ENCODE measurements at regions not wholly inside any gene's neighbourhood (a gene's known extent, or its start where the extent isn't known, plus 50 kb on each side); places are given as distances from the start of the nearest gene placed in this dataset.

DNA sequence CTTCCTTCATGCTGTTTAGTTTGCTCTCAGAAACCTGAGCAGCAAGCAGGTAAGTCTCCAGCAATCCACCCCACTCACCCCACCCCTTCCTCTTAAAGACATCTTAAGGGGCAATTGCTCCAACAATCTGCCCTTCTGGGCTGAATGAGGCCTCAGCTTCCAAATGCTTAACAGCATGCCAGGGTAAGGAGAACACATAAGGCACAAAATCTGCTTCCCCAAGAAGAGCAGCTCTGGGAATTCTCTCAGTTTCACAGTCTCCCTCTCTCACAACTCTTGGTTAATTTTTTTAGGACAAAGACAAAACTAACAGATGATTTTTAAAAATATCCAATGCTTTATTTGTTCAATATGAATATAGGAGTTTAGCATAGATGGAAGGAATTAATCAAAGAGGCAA lies 288.9 kb upstream of the CCDC196 start:
- DNase-seq (ENCODE audit: low spot score): no peak

DNA sequence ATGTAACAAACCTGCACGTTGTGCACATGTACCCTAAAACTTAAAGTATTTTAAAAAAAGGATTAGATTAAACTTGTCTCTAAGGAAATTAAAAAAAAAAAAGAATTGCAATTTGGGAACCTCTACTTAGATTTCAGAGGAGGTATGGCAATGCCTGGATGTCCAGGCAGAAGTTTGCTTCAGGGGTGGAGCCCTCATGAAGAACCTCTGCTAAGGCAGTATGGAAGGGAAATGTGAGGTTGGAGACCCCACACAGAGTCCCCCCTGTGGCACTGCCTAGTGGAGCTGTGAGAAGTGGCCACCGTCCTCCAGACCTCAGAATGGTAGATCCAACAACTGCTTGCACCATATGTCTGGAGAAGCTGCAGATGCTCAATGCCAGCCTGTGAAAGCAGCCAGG lies 279.6 kb upstream of the CCDC196 start:
- DNase-seq (ENCODE audit: low spot score): no peak

DNA sequence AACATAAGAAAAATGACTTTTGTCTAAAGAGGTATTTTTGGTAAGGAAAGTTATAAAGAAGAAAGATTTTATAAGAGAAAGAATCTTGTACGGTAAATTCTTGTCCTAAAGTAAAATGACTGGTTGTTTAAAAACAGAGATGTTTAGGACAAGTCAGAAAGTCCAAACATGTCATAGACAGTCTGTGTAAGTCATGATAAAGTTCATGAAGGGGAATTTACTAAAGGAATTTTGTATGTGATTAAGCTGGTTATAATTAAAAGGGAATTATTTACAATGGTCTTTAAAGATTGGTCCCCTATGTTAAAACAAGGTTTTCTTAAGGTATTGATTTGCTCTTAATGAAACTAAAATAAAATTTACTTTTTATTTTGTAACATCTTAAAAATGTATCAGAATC lies 269.4 kb upstream of the CCDC196 start:
- no peak for DNase-seq (ENCODE audit: low spot score)

DNA sequence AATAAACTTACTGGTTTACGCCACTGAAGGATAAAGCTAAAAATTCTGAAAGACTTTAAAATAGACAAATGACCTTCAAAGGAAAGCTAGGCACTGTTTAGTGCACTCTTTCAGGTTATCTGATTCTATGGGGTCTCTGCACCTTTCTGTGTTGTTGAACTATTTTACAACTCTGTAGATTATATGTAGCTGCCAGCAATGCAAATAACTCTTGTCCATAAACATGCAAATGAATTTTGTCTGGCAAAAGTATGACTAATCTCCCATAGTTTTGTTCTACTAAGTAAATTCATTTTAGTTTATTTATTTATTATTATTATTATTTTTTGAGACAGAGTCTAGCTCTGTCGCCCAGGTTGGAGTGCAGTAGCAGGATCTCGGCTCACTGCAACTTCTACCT lies 266.3 kb upstream of the CCDC196 start:
- no peak for DNase-seq (ENCODE audit: low spot score)

DNA sequence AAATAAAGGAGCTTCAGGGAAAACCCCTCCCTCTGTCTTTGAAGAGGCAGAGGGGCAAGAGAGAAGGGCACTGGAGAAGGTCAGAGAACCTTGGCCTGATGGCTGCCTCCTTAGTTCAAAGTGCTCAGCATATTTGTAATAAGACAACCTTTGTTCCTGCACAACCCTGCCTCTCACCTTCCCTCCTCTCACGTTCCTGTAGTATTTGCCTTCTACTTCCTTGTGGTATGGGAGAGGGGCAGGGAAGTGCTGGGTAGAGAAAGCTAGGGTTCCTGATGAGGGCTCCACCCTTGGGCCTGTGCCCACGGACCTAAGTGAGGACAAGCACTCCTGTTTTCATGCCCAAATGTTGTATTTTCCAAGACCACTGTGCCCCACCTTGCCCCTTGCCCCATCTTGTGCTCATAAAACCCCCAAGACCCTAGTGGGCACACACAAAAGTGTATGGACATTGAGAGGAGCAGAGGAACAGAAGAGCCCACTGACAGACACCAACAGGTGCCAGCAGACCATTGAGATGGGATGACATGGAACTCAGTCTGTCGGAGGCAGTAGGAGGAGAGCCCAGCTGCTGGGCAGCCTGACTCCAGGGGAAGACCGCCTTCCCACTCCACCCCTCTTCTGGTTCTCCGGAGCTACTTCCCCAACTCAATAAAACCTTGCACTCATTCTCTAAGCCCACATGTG lies 261.5 kb upstream of the CCDC196 start:
- no peak for DNase-seq (ENCODE audit: low spot score)

DNA sequence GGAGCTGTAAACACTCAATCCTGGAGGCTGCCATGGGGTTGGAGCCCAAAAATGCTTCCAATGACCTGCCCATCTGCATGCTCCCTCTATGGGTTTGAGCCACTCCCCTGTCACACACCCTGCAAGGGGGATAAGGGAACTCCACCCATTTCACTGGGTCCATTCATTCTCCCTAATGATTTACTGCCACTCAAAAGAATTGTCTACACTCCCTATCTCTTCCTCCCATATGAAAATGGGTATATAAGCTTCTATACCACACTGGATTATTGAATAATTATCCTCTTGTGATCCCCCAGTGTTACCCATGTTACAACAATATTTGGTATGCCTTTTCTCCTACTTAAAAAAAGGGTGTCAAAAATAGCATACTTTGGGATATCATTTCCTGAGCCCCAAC lies 260.8 kb upstream of the CCDC196 start:
- no peak for DNase-seq (ENCODE audit: low spot score)

DNA sequence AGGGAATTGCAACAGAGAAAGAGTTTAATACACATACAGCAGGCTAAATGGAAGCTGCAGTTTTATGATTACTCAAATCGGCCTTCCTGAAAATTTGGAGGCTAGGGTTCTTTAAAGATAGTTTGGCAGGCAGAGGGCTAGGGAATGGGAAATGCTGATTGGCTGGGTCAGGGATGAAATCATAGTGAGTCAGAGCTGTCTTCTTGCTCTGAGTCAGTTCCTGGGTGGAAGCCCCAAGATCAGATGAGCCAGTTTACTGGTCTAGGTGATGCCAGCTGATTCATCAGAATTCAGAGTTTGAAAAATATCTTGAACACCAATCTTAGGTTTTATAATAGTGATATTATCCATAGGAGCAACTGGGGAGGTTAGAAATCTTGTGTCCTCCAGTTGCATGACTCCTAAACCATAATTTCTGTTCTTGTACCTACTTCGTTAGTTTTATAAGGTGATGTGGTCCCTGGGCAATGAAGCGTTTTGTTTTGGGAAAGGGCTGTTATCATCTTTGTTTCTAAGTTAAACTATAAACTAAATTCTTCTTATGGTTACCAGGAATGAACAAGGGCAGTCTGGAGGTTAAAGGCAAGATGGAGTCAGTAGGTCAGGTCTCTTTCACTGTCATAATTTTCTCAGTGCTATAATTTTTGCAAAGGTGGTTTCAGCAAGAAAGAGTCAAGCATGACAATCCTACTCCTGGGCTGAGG lies 257.8 kb upstream of the CCDC196 start:
- DNase-seq (ENCODE audit: low spot score): no peak

DNA sequence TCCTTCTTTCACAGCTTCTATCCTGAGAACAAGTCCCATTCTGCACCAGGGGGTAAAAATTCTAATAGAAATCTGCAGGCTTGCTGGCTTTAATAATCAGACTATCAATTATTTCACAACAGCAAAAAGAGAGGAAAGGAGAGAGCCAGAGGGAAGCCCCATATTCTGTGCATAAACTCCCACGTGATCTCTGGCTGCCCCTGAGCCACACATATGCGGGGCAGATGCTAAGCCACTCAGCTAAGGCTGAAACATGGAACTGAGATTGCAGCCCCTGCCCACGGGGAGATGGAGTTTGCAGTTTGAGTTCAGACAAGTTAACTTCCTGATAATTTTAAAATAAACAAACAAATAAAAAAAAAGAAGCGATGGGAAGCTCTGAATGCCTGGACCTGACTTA lies 254.4 kb upstream of the CCDC196 start:
- no peak for DNase-seq (ENCODE audit: low spot score)

DNA sequence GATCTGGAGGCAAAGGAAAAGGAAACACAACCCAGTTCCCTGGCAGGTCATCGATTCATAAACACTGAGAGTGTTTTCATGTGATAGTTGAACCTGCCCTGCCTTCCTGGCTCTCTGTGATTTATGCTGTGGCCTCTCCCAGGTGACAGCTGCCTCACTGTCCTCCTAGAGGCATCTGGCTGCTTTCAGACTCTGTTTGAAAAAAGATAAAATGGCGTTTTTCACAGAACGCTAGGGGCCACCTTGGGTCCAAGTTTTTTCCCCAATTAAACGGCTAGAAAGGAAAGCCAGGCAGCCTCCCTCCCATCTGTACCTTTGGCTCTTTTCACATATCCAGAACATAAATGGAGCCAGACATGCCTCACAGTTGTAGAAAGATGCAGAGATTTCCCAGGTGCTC lies 252.6 kb upstream of the CCDC196 start:
- no peak for DNase-seq (ENCODE audit: low spot score)

DNA sequence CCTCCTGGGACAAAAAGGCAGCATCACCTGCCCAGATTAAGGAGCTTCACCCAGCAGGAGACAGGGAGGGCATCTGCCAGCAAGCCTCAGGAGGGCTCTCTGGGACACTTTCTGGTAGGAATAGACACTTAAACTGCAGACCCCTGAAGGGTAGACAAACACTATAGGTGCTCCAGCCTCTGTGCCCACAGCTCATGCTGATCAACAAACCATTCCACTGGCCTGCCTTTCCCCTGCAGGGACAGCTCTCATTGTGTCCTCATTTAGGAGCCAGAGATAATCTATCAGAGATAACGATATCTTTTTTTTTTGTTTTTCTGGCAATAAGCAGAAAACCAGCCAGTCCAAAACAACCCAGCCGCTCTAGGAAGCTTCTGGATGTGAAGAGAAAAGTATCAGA lies 251.8 kb upstream of the CCDC196 start:
- no peak for DNase-seq (ENCODE audit: low spot score)

DNA sequence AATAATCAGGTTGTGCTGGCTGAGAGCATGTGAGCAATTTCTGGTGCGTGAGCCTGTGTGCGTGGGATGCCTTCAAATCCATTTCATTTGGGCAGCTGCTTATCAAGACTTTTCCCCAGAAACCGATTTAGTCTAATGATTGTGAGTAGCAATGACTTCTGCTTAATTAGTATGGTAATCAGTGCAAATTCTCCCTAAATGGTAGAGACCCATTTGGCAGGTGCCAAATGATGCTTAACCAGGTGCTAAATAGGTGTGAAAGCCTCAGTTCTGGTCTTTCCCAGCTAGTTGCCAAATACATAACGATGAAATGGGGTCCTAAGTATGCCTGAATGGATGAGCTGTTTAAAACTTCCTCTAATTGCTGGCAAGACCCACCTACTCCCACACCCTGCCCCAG lies 248.4 kb upstream of the CCDC196 start:
- DNase-seq (ENCODE audit: low spot score): no peak

DNA sequence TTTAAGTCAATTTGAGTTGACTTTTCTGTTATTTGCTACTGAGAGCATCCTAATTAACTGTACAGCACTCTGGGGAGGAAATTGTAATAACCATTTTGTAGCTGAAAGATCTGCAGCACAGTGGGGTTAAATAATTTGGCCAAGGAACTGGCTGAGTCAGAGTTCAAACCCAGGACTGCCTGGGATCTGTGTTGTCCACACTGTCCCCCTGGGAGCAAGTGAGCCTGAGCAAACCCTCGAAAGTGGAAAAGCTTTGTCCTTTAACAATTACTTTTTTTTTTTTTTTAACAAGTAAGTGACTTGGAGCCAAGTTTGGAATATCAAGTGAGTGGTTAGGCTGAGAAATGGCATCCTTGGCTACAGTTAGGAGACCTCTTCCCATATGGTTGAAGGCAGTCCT lies 247.2 kb upstream of the CCDC196 start:
- no peak for DNase-seq (ENCODE audit: low spot score)

DNA sequence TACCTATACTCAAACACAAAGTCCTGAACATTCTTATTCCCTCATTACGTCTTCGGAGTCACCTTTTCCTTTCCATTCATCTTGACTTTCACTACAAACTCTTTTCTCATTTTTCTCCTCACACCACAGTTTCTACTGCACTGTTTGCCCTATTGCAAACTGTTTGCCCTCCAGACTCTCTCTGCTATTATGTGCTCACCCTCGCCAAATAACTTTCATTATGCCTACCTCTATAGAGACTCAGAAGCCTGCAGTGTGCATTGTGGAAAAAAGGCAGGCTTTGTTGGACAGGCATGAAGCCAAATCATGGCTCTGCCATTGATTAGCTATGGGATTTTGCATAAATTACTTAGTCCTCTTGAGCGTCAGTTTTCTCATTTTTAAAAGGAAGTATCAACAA lies 246.6 kb upstream of the CCDC196 start:
- DNase-seq (ENCODE audit: low spot score): no peak

DNA sequence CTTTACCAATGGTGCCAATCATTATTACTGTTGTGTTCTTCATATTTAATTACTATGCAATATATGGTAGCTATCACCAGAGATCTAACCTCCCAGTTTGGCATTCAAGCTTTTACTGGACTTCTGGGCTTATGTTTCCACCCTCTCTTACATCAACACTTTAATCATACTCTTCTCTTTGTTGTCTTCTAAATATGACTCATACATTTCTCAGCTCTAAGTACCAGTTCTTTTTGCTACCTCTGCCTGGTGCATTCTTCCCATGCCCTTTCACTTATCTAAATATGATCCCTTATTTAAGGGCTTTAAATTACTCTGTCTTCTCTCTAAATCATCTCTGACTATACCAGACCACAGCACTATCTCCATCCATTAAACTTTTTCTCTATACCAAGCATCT lies 246.1 kb upstream of the CCDC196 start:
- no peak for DNase-seq (ENCODE audit: low spot score)

DNA sequence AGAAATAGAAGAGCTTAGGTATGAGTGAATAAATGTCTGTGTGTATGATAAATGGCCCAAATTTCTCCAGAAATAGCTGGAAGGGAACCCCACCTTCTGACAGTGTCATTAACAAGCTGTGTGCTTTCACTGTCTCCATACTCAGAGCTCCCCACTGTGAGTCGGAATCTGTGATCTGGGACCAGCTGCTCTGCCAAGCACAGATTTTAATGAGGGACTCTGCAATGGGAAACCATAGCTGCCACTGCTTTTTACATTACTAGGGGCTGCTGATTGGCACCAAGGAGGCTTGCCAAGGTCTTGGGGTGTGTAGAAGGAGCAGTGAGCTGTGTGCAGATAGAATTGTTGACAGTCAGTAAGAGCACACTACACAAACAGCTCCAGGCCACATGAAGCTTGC lies 244.2 kb upstream of the CCDC196 start:
- DNase-seq (ENCODE audit: low spot score): no peak

DNA sequence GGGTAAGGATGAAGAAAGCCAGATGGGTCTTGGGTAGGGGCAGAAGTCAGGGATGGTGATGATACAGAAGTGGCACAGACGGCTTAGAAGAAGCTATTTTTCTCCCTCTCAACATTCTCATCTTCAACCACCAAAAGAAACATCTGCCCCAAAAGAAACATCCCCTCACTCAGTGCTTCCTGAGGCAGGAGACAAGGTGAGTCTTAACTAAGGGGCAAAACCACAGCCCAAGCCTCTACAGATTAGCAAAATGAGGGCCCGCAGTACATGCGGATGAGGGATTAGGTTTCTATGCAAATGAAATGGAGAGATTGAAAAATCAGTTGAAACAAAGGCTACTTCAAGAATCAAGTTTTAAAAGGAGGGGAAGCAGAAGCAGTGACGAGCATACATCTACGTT lies 241.3 kb upstream of the CCDC196 start:
- no peak for DNase-seq (ENCODE audit: low spot score)

DNA sequence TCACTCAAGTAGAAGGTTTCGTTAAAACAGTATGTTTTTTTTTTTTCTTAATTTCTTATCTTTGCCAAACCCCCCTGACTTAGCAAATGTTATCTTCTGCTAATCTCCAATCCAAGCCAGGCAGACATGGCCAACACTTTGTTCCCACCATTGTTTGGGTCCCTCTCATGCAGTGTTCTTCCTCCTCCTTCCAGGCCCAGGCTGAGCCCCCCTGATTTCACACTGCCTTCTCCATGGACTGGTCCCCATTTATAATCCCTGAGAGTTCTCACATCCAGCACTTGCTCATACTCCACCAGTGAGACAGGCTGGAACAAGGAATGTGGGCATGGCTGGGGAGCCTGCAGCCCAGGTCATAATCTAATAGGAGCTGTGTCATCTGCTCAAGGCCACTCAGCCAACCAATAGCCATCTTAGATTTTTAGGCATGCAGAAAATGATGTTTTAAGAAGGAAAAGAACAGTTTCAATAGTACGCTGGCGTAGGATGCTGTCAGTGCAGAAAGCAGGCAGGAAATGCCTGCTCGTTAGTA lies 238.4 kb upstream of the CCDC196 start:
- DNase-seq (ENCODE audit: low spot score): no peak

DNA sequence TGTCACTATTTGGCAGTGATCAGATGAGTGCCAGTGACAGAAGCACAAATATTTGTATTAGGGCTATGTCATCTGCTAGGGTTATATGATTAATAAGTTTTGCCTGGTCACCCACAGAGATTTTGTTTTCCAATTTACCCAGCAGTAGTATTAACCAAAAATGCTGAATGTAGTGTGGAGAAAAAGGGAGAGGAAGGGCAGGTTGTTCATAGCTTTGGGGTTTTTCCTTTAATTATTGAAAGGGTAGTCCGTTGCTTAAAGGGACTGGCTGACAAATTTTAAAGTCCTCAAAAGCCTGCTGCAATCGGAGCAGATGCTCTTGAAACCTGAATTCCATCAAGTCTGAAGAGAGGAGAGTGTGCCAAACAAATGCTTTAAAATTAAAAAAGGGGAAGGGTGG lies 237.9 kb upstream of the CCDC196 start:
- DNase-seq (ENCODE audit: low spot score): no peak

DNA sequence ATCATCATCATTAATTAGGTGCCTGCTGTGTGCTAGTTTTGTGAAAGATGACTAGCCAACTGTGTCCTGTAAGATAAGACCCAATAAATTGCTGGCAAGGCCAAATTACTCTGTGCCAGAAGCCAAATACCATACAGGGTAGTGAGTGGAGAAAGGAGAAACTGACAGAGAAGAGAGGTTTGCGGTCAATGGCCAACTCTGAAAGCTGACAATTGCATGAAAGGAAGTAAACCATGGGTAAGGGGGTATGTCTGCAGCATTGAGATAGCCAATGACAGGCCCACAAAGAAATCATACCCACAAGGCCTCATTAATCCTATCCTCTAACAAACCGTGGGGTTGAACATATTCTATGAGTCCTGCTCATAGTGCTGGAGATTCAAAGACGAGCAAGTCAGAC lies 236.6 kb upstream of the CCDC196 start:
- no peak for DNase-seq (ENCODE audit: low spot score)

DNA sequence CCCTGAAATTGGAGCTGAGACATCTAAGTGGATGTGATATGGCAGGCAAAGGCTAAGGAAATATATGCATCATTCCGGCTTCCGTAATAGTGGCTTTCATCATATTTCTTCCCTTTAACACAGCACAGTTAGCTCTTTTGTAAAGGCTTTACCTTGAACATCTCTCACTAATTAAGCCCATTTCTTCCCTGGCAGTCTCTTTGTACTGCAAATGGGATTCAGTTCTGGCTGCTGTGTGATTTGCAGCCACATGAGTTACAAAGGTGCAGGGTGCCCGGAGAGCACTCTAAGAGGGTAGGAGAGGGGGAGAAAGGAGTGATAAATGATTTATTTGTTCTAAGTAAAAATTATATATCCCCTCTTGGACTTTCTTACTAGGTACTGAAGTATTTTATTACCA lies 232.1 kb upstream of the CCDC196 start:
- no peak for DNase-seq (ENCODE audit: low spot score)

DNA sequence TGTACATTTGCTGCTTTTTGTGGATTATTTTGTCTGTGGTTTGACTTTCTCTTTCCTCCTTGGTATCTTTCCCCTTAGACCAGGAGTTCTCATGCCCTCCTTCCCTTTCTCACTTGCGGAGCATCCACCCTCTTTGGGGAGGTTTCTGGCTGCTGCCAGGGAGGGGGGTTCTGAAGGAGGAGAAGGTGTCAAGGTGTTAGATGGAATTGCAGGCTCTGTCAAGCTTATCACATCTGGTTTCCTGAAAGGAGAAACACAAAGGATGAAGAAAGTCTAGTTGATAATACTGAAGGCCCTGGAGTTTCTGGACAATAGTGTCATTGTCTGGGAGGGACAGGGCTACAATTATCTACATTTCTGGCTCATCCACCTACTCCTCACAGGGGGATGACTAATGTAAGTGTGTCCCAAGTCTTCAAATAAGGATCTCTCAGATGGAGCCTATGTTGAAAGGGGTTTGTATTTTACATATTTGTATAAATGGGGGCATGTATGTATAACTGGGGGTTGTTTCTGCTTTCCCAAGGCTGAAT lies 217.3 kb upstream of the CCDC196 start:
- DNase-seq (ENCODE audit: low spot score): no peak

DNA sequence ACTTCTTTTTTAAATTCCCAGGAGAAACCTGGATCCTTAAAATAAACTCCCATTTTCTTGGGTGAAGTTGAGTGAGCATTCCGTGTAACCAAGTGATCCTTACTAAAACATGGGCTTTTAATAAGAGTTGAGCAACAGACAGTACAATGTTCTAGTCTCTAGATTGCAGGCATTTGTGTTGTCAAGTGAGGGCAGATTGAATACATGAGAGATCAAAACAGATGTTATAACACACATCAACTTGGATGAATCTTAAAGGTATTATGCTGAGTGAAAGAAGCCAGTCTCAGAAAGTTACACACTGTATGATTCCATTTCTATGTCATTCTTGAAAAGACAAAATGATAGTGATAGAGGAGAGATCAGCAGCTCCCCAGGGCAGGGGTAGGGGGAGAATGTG lies 213.9 kb upstream of the CCDC196 start:
- no peak for DNase-seq (ENCODE audit: low spot score)

DNA sequence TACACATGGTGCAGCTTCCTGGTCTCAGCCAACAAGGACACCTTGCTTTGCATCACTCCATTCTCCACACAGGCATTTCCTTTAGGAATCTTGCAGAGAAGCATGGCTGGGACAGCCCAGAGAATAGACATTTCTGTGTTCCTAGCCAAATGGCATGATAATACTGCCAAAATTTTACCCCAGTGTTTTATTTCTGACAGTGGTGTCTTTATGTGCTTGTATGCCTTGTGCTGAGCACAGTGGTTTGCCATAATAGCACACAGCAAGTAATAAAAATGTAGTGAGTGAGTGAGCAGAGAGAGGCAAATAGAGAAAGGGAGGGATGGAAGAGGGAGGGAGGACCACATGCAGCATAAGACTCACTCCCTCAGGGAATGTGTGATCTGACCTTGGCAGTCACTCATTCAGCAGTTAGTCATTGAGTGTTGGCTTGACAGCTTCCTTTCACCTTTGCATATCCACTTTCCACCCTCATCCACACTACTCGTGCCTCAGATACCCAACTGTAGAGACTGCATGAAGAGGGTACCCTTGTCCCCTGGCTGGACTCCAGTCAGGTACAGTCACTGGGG lies 212.8 kb upstream of the CCDC196 start:
- DNase-seq (ENCODE audit: low spot score): no peak

All from germinal center (tissue), 1 donor.